Omental fat pad (tissue), 3 donors: ENCODE measurements at regions not wholly inside any gene's neighbourhood (a gene's known extent, or its start where the extent isn't known, plus 50 kb on each side); places are given as distances from the start of the nearest gene placed in this dataset.
A peak's percentile ranks its signal among the peaks of the same experiment; 100 is the strongest.

Experiments used
- ATAC-seq: fragments of 150-250 bp; one replicate; pipeline ENCODE4 v1.9.1; 2016; ENCODE audit warnings: mild to moderate bottlenecking, moderate library complexity; ENCODE audit not compliant: low FRiP score
- DNase-seq: peaks from one replicate; pipeline ENCODE4 v3.0.0-alpha.2; 2019; ENCODE audit warnings: low spot score
- TF ChIP-seq, protein P1 (sequence below), 3 donors: fragments of 450-650 bp; IDR thresholded peaks; one replicate each; pipeline ENCODE4 v1.5.1; 2016 to 2017; ENCODE audit warnings: antibody characterized with exemption in 3 of 3, mild to moderate bottlenecking in 3 of 3, moderate library complexity in 2 of 3

DNA sequence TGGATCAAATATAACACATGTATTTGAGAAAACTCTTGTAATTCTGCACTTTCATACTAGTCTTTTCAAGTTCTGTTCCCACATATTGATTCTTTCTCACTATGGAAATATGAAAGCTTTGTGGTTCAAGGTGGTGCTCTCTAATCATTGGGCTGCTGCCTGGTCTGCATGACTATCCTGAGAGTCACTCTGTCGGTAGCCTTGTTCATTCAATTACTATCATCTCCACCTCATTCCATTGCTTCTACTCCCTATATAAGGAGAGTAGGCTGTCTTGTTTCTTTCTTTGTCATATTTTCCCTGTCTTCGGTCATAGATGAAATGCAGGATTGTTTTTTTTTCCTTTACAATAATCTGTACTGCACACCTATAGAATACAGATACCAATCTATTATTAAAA lies 341.4 kb upstream of the ACTBL2 start:
- no peak for ATAC-seq
- TF ChIP-seq, protein P1, sequence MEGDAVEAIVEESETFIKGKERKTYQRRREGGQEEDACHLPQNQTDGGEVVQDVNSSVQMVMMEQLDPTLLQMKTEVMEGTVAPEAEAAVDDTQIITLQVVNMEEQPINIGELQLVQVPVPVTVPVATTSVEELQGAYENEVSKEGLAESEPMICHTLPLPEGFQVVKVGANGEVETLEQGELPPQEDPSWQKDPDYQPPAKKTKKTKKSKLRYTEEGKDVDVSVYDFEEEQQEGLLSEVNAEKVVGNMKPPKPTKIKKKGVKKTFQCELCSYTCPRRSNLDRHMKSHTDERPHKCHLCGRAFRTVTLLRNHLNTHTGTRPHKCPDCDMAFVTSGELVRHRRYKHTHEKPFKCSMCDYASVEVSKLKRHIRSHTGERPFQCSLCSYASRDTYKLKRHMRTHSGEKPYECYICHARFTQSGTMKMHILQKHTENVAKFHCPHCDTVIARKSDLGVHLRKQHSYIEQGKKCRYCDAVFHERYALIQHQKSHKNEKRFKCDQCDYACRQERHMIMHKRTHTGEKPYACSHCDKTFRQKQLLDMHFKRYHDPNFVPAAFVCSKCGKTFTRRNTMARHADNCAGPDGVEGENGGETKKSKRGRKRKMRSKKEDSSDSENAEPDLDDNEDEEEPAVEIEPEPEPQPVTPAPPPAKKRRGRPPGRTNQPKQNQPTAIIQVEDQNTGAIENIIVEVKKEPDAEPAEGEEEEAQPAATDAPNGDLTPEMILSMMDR (IDR thresholded peaks at IDR 0.05) = no peak
- no peak for DNase-seq

GRCh38 chr5:57822651-57823050 lies 340.0 kb upstream of the ACTBL2 start:
- TF ChIP-seq, protein P1 (IDR thresholded peaks at IDR 0.05) = no peak
- DNase-seq (no peak), ATAC-seq (no peak)

DNA sequence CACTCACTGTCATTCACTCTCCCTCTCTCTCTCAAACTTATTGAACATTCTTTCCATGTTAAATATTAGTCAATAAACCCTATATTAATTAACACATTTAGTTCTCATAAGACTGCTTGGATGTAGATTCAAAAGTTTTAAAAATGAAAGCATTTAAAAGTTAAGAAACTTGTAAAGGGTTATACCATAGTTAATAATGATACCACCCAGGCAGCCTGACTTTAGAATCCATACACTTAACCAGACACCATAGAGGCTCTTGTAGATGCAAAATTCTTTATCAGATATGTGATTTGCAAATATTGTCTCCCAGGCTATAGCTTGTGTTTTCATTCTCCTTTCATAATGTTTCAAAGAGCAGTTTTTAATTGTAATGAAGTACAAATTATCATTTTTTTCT lies 335.8 kb upstream of the ACTBL2 start:
- no peak for DNase-seq
- TF ChIP-seq, protein P1 (IDR thresholded peaks at IDR 0.05) = no peak
- ATAC-seq = no peak

DNA sequence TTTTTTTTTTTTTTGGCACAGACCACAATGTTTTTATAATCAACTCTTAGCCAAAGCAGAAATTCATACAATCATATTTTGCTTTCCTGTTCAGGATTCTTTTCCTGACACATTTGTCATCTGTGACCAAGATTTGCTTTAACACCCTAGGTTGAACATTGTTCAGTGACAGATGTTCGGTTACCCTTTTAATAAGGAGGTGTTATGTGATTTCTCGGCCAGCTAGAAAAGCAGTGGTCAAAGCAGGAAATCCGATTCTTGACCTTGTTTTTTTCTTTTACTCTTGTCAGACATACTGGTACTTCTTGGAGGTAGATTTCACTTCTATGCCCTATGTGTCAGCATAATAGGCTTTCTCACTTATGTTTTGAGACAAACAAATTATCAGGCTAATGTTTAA lies 335.3 kb upstream of the ACTBL2 start:
- DNase-seq = no peak
- ATAC-seq = no peak
- TF ChIP-seq, protein P1 (IDR thresholded peaks at IDR 0.05) = no peak

DNA sequence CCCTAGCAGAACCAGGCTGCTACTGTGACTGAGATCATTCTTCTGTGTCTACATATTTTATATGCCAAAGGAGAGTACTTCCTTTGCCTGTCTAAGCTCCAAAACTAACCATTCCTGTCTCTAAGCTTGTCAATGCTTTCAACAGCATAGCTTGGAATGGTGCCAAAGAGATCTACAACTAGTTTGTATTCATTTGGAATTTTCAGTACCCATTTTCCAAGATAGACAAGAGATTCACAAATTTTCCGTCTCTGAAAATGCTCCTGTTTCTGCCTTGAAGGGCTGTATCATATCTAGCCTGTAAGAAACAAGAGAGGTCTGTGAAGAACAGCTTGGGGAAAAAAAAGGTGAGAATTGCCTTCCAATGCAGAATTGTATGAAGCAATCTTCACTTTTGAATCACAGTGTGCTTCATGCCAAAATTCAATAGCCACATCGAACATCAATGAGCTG lies 334.4 kb upstream of the ACTBL2 start:
- ATAC-seq = no peak
- TF ChIP-seq, protein P1 (IDR thresholded peaks at IDR 0.05) = no peak
- no peak for DNase-seq

- TF ChIP-seq, protein P1 (IDR thresholded peaks at IDR 0.05) = no peak
- peak; percentile 77 for ATAC-seq
- DNase-seq = no peak
Measured at GRCh38 chr5:57816108-57816507, 333.5 kb upstream of the ACTBL2 start.

- no peak for DNase-seq
- ATAC-seq = no peak
- TF ChIP-seq, protein P1 (IDR thresholded peaks at IDR 0.05) = no peak
Measured at GRCh38 chr5:57805732-57806131, 323.1 kb upstream of the ACTBL2 start.
